WTC11 (cell line): ENCODE measurements at regions not wholly inside any gene's neighbourhood (a gene's known extent, or its start where the extent isn't known, plus 50 kb on each side); places are given as distances from the start of the nearest gene placed in this dataset.

Source experiments
- ATAC-seq: fragments of 200-7000 bp; cut with Tn5 transposase; 2 replicates; pipeline ENCODE4 v1.10.0; 2021; ENCODE audit warnings: mild to moderate bottlenecking, moderate library complexity
- CTCF ChIA-PET: fragments of 300-600 bp; sonication (Branson Sonifier 250); formaldehyde crosslinking; loops from one replicate; lab custom pipeline; 2021; ENCODE audit warnings: antibody characterized with exemption; lab: Charles Lee
- POLR2A ChIA-PET: fragments of 350-600 bp; sonication (Branson Sonifier 250); formaldehyde crosslinking; loops from one replicate; lab custom pipeline; 2021; ENCODE audit warnings: antibody characterized with exemption; lab: Charles Lee
- DNase-seq: peaks from one replicate; pipeline ENCODE4 v3.0.0; 2021; ENCODE audit warnings: low spot score
- H3K27ac Mint-ChIP-seq: 2 replicates; pipeline ENCODE4 v1.8.0; 2021; ENCODE audit warnings: mixed read lengths
- H3K27me3 Mint-ChIP-seq: 2 replicates; pipeline ENCODE4 v1.8.0; 2021; ENCODE audit warnings: low read depth, mild to moderate bottlenecking, moderate library complexity, mixed read lengths
- H3K36me3 Mint-ChIP-seq: 2 replicates; pipeline ENCODE4 v1.8.0; 2021; ENCODE audit warnings: mixed read lengths
- H3K4me1 Mint-ChIP-seq: 2 replicates; pipeline ENCODE4 v1.8.0; 2022; ENCODE audit warnings: mixed read lengths
- H3K4me3 Mint-ChIP-seq: 2 replicates; pipeline ENCODE4 v1.8.0; 2021; ENCODE audit warnings: mild to moderate bottlenecking, moderate library complexity, mixed read lengths
- H3K9me3 Mint-ChIP-seq: 2 replicates; pipeline ENCODE4 v1.8.0; 2021; ENCODE audit warnings: mixed read lengths
- AFF4 ChIP-seq: sonication (generic); formaldehyde crosslinking; IDR thresholded peaks from 2 replicates; pipeline ENCODE4 v1.8.1; 2023; ENCODE audit warnings: mild to moderate bottlenecking, missing genetic modification reagents, borderline replicate concordance
- AR ChIP-seq: fragments of 250-450 bp; sonication (Bioruptor Pico); IDR thresholded peaks from 2 replicates; pipeline ENCODE4 v1.9.0; 2021; ENCODE audit warnings: mild to moderate bottlenecking
- ATF3 ChIP-seq: sonication (generic); formaldehyde crosslinking; conservative IDR thresholded peaks from 2 replicates; pipeline ENCODE4 v1.8.1; 2022; ENCODE audit warnings: mild to moderate bottlenecking, missing genetic modification reagents
- ATF6 ChIP-seq: sonication (generic); formaldehyde crosslinking; IDR thresholded peaks from 2 replicates; pipeline ENCODE4 v1.8.1; 2023; ENCODE audit warnings: mild to moderate bottlenecking, missing genetic modification reagents
- CBFB ChIP-seq: sonication (generic); formaldehyde crosslinking; IDR thresholded peaks from 2 replicates; pipeline ENCODE4 v1.8.1; 2022; ENCODE audit warnings: mild to moderate bottlenecking, low read depth, missing genetic modification reagents
- E2F1 ChIP-seq: sonication (generic); formaldehyde crosslinking; IDR thresholded peaks from 2 replicates; pipeline ENCODE4 v1.8.0; 2022; ENCODE audit warnings: mild to moderate bottlenecking, missing genetic modification reagents
- E2F4 ChIP-seq: sonication (generic); formaldehyde crosslinking; IDR thresholded peaks from 2 replicates; pipeline ENCODE4 v1.8.1; 2022; ENCODE audit warnings: low read depth, mild to moderate bottlenecking, moderate library complexity, missing genetic modification reagents, borderline replicate concordance
- ELF4 ChIP-seq: sonication (generic); formaldehyde crosslinking; IDR thresholded peaks from 2 replicates; pipeline ENCODE4 v1.8.1; 2022; ENCODE audit warnings: low read depth, mild to moderate bottlenecking, moderate library complexity, missing genetic modification reagents
- KAT7 ChIP-seq: sonication (generic); formaldehyde crosslinking; IDR thresholded peaks from 2 replicates; pipeline ENCODE4 v1.8.1; 2023; ENCODE audit warnings: missing genetic modification reagents, mild to moderate bottlenecking, borderline replicate concordance
- MXD4 ChIP-seq: fragments of 250-450 bp; sonication (Bioruptor Pico); IDR thresholded peaks from 2 replicates; pipeline ENCODE4 v1.8.0; 2021; ENCODE audit warnings: mild to moderate bottlenecking, moderate library complexity, borderline replicate concordance
- PRRX2 ChIP-seq: fragments of 250-450 bp; sonication (Bioruptor Pico); IDR thresholded peaks from 2 replicates; pipeline ENCODE4 v1.8.0; 2021; ENCODE audit warnings: mild to moderate bottlenecking
- SMAD4 ChIP-seq: sonication (generic); formaldehyde crosslinking; IDR thresholded peaks from 2 replicates; pipeline ENCODE4 v1.8.0; 2022; ENCODE audit warnings: mild to moderate bottlenecking, missing genetic modification reagents
- ZNF121 ChIP-seq: sonication (generic); formaldehyde crosslinking; IDR thresholded peaks from 2 replicates; pipeline ENCODE4 v1.8.0; 2023; ENCODE audit warnings: missing genetic modification reagents
- ZNF138 ChIP-seq: sonication (generic); formaldehyde crosslinking; conservative IDR thresholded peaks from 2 replicates; pipeline ENCODE4 v1.8.1; 2022; ENCODE audit warnings: mild to moderate bottlenecking, moderate library complexity, missing genetic modification reagents
- ZNF232 ChIP-seq: sonication (generic); formaldehyde crosslinking; IDR thresholded peaks from 2 replicates; pipeline ENCODE4 v1.8.0; 2022; ENCODE audit warnings: mild to moderate bottlenecking, missing genetic modification reagents
- ZNF671 ChIP-seq: fragments of 250-450 bp; sonication (Bioruptor Pico); IDR thresholded peaks from 2 replicates; pipeline ENCODE4 v1.8.0; 2021; ENCODE audit warnings: mild to moderate bottlenecking
- ZSCAN18 ChIP-seq: fragments of 250-450 bp; sonication (Bioruptor Pico); IDR thresholded peaks from 2 replicates; pipeline ENCODE4 v2.1.2; 2022; ENCODE audit warnings: mild to moderate bottlenecking, moderate library complexity

GRCh38 chr1:170853302-170853701 is 82.0 kb upstream of the MROH9 start:
- H3K9me3 Mint-ChIP-seq, result no peaks in the 10 kb centered on the region

GRCh38 chr1:170853867-170854266 is 81.5 kb upstream of the MROH9 start:
- ChIA-PET POLR2A (no interaction called here), CTCF (no interaction called here)
- H3K36me3 Mint-ChIP-seq, result no peaks in the 10 kb centered on the region
- TF ChIP-seq ATF6 (CRISPR knock-in tag) (no peak), E2F1 (CRISPR knock-in tag) (no peak), SMAD4 (no peak), PRRX2 (CRISPR knock-in tag) (no peak), ZSCAN18 (CRISPR knock-in tag) (no peak), ZNF232 (no peak), MXD4 (CRISPR knock-in tag) (no peak), ZNF138 (CRISPR knock-in tag) (no peak), E2F4 (CRISPR knock-in tag) (no peak), ZNF671 (CRISPR knock-in tag) (no peak), CBFB (CRISPR knock-in tag) (no peak), KAT7 (CRISPR knock-in tag) (no peak), ZNF121 (CRISPR knock-in tag) (no peak), ELF4 (CRISPR knock-in tag) (no peak), AR (CRISPR knock-in tag) (no peak)

More at GRCh38 chr1:170853302-170853701, 82.0 kb upstream of the MROH9 start:
- Mint-ChIP-seq H3K4me3 (no peak overlapping the region), H3K36me3 (no peaks in the 10 kb centered on the region), H3K27me3 (no peaks in the 10 kb centered on the region), H3K4me1 (no peaks in the 10 kb centered on the region), H3K27ac (no peak overlapping the region)
- TF ChIP-seq ATF3 (CRISPR knock-in tag), result no peak
- TF ChIP-seq ZNF138 (CRISPR knock-in tag), result no peak
- no peak for TF ChIP-seq AFF4 (CRISPR knock-in tag)
- no peak for TF ChIP-seq SMAD4
- CTCF ChIA-PET, result no interaction called here
- POLR2A ChIA-PET, result no interaction called here
- DNase-seq (no peak), ATAC-seq (no peak)

More at GRCh38 chr1:170853867-170854266, 81.5 kb upstream of the MROH9 start:
- Mint-ChIP-seq H3K4me1 (no peaks in the 10 kb centered on the region), H3K27ac (no peak overlapping the region), H3K27me3 (no peaks in the 10 kb centered on the region), H3K4me3 (no peak overlapping the region), H3K9me3 (peaks cover 1% of the 10 kb centered on the region; the same call in 1 of the 2 replicates)
- no peak for ATAC-seq
- no peak for DNase-seq
